NCI-H446 (cell line): ENCODE measurements at regions not wholly inside any gene's neighbourhood (a gene's known extent, or its start where the extent isn't known, plus 50 kb on each side); places are given as distances from the start of the nearest gene placed in this dataset.
"Not testable (repeated sequence)": the region's sequence is repeated elsewhere in the genome, so short reads cannot be mapped to it uniquely, and the experiment has no call there.

Source experiments
- DNase-seq, 2 experiments: peaks; one replicate each; lab custom pipeline; 2025; lab: John Stamatoyannopoulos, UW

- no peak for DNase-seq
Observed at GRCh38 chr6:87763901-87764300, 61.9 kb upstream of the AKIRIN2 start.

GRCh38 chr6:87763276-87763675, 61.2 kb upstream of the AKIRIN2 start:
- DNase-seq, result no peak

- no peak for DNase-seq
Observed at GRCh38 chr6:87762116-87762515, 60.1 kb upstream of the AKIRIN2 start.

- DNase-seq, result no peak
Observed at GRCh38 chr6:87757792-87758191, 55.8 kb upstream of the AKIRIN2 start.

- DNase-seq, result no peak
Observed at GRCh38 chr6:87756858-87757257, 54.8 kb upstream of the AKIRIN2 start.

- DNase-seq, result no peak
Observed at GRCh38 chr6:87755708-87756671, 54.0 kb upstream of the AKIRIN2 start.

GRCh38 chr6:87754828-87755227, 52.8 kb upstream of the AKIRIN2 start:
- DNase-seq, result no peak

GRCh38 chr6:87753131-87753685, 51.2 kb upstream of the AKIRIN2 start:
- DNase-seq, result no peak

GRCh38 chr6:87752503-87752902, 50.5 kb upstream of the AKIRIN2 start:
- DNase-seq, result not testable (repeated sequence)
